CD14-positive monocyte (primary cell): ENCODE measurements at regions not wholly inside any gene's neighbourhood (a gene's known extent, or its start where the extent isn't known, plus 50 kb on each side); places are given as distances from the start of the nearest gene placed in this dataset.

Experiments used
- DNase-seq, 3 donors: peaks; one replicate each; pipeline ENCODE4 v3.0.0-alpha.2; 2011 to 2022
- H2AFZ ChIP-seq: 2 replicates; pipeline ENCODE4 v1.6.0; 2012; ENCODE audit warnings: mild to moderate bottlenecking, low read depth, low read length, inconsistent platforms; ENCODE audit not compliant: insufficient read depth, poor library complexity, severe bottlenecking
- H3K27ac ChIP-seq, 2 donors: 1 replicate in 1 of 2; 2 replicates in 1 of 2; pipeline ENCODE4 v1.5.1; 2012 to 2013; ENCODE audit warnings: low read length in 2 of 2, control low read depth in 1 of 2, inconsistent platforms in 1 of 2, low read depth in 1 of 2, mild to moderate bottlenecking in 1 of 2
- H3K27me3 ChIP-seq, 2 donors: one replicate each; pipeline versions ENCODE4 v1.6.0 to v1.6.1; 2011 to 2013; ENCODE audit warnings: low read length in 2 of 2; ENCODE audit not compliant: control insufficient read depth in 2 of 2, insufficient read depth in 2 of 2
- H3K36me3 ChIP-seq, 2 donors: replicated peaks in 1 of 2; 1 replicate in 1 of 2; 2 replicates in 1 of 2; pipeline versions ENCODE4 v1.5.1 to v1.6.1; 2012 to 2013; ENCODE audit warnings: low read length in 2 of 2, control low read depth in 1 of 2, inconsistent platforms in 1 of 2, mild to moderate bottlenecking in 1 of 2; ENCODE audit not compliant: insufficient read depth in 2 of 2, control insufficient read depth in 1 of 2
- H3K4me1 ChIP-seq, 2 donors: 1 replicate in 1 of 2; 2 replicates in 1 of 2; pipeline versions ENCODE4 v1.5.1 to v1.6.1; 2012 to 2013; ENCODE audit warnings: low read length in 2 of 2, control low read depth in 1 of 2, inconsistent platforms in 1 of 2, mild to moderate bottlenecking in 1 of 2, moderate library complexity in 1 of 2; ENCODE audit not compliant: insufficient read depth in 2 of 2, control insufficient read depth in 1 of 2
- H3K4me2 ChIP-seq: replicated peaks from 2 replicates; pipeline ENCODE3; 2012; ENCODE audit warnings: low read length, moderate library complexity, mild to moderate bottlenecking; ENCODE audit not compliant: poor library complexity, severe bottlenecking; ENCODE audit errors: extremely low read depth
- H3K4me3 ChIP-seq, 3 experiments: fragments of 200-600 bp in 1 of 3; sonication (generic) in 1 of 3; replicated peaks in 1 of 3; 1 replicate in 2 of 3; 2 replicates in 1 of 3; pipeline ENCODE4 v1.5.1; 2011 to 2013; ENCODE audit warnings: low read length in 3 of 3, mild to moderate bottlenecking in 3 of 3, control low read depth in 2 of 3, low read depth in 2 of 3, inconsistent platforms in 1 of 3, moderate library complexity in 1 of 3
- H3K79me2 ChIP-seq: 2 replicates; pipeline ENCODE4 v1.6.0; 2012; ENCODE audit warnings: mild to moderate bottlenecking, control low read depth, inconsistent platforms, low read length, moderate library complexity; ENCODE audit not compliant: insufficient read depth
- H3K9ac ChIP-seq: 2 replicates; pipeline ENCODE4 v1.6.0; 2017; ENCODE audit warnings: low read length, mild to moderate bottlenecking; ENCODE audit not compliant: insufficient read depth, poor library complexity, severe bottlenecking
- H3K9me3 ChIP-seq, 2 donors: replicated peaks in 1 of 2; 1 replicate in 1 of 2; 2 replicates in 1 of 2; pipeline versions ENCODE4 v1.5.1 to v1.6.1; 2012 to 2013; ENCODE audit warnings: low read length in 2 of 2, control low read depth in 1 of 2; ENCODE audit not compliant: control insufficient read depth in 1 of 2, insufficient read depth in 1 of 2
- H4K20me1 ChIP-seq: 2 replicates; pipeline ENCODE4 v1.6.0; 2012; ENCODE audit warnings: mild to moderate bottlenecking, low read length, control low read depth, moderate library complexity; ENCODE audit not compliant: insufficient read depth
- H3K27ac Mint-ChIP-seq, 7 donors: one replicate each; pipeline ENCODE4 v1.8.0; 2020; ENCODE audit warnings: mild to moderate bottlenecking in 7 of 7, mixed read lengths in 7 of 7, moderate library complexity in 6 of 7, inconsistent platforms in 2 of 7
- H3K27me3 Mint-ChIP-seq, 3 donors: one replicate each; pipeline ENCODE4 v1.8.0; 2021 to 2022; ENCODE audit warnings: low read depth in 3 of 3, mild to moderate bottlenecking in 3 of 3, mixed read lengths in 3 of 3, moderate library complexity in 3 of 3, inconsistent platforms in 1 of 3
- H3K36me3 Mint-ChIP-seq, 2 donors: one replicate each; pipeline ENCODE4 v1.8.0; 2020; ENCODE audit warnings: mixed read lengths in 2 of 2, inconsistent platforms in 1 of 2, mild to moderate bottlenecking in 1 of 2
- H3K4me1 Mint-ChIP-seq: one replicate; pipeline ENCODE4 v1.8.0; 2020; ENCODE audit warnings: mild to moderate bottlenecking, mixed read lengths
- H3K4me3 Mint-ChIP-seq, 2 donors: one replicate each; pipeline ENCODE4 v1.8.0; 2020; ENCODE audit warnings: mild to moderate bottlenecking in 2 of 2, mixed read lengths in 2 of 2, moderate library complexity in 1 of 2
- H3K9me3 Mint-ChIP-seq, 7 donors: one replicate each; pipeline ENCODE4 v1.8.0; 2020 to 2022; ENCODE audit warnings: mixed read lengths in 7 of 7, mild to moderate bottlenecking in 6 of 7, moderate library complexity in 6 of 7, inconsistent platforms in 2 of 7
- CTCF ChIP-seq: fragments of 200-600 bp; IDR thresholded peaks from one replicate; pipeline ENCODE4 v1.8.0; 2022; ENCODE audit warnings: antibody characterized with exemption, mild to moderate bottlenecking
- WGBS: methylation state at CpG from one replicate; pipeline ENCODE4 v1.1.5; 2013; ENCODE audit warnings: missing lambda C conversion rate; ENCODE audit not compliant: insufficient coverage; 5-methylcytosine and 5-hydroxymethylcytosine counted together
- intact Hi-C, 2 donors: fragments of 100-400 bp; cut with micrococcal nuclease; formaldehyde crosslinking; loops; one replicate each; pipeline versions ENCODE4 v1.15.0 to v1.15.1; 2023

- Histone ChIP-seq H3K4me3 (no peak overlapping the region), H3K27me3 (no peaks in the 10 kb centered on the region), H3K9ac (no peak overlapping the region), H2AFZ (no peak overlapping the region), H3K4me1 (no peaks in the 10 kb centered on the region), H3K36me3 (no peaks in the 10 kb centered on the region), H3K27ac (no peak overlapping the region), H3K9me3 (peaks cover 0 to 4% of the 10 kb centered on the region in 2 donors), H3K79me2 (no peaks in the 10 kb centered on the region), H4K20me1 (no peaks in the 10 kb centered on the region), H3K4me2 (no peak overlapping the region)
- intact Hi-C loops = no loop called here
- Mint-ChIP-seq H3K27me3 (peaks cover 0 to 5% (median 0%) of the 10 kb centered on the region in 3 donors), H3K4me1 (no peaks in the 10 kb centered on the region), H3K4me3 (no peak overlapping the region), H3K36me3 (no peaks in the 10 kb centered on the region), H3K27ac (no peak overlapping the region), H3K9me3 (peaks cover 0 to 7% (median 3%) of the 10 kb centered on the region in 7 donors)
- 97% methylated on average over 4 of the region's 14 CpGs for WGBS
- no peak for TF ChIP-seq CTCF
- no peak for DNase-seq
These were observed 936.7 kb downstream of the BRD1 start for GRCh38 chr22:48890693-48891554.

- no peaks in the 10 kb centered on the region for H3K36me3 ChIP-seq
- 84% methylated on average over 21 of the region's 22 CpGs for WGBS
- no peak overlapping the region for H3K4me3 Mint-ChIP-seq
- H3K4me1 Mint-ChIP-seq = no peaks in the 10 kb centered on the region
- H2AFZ ChIP-seq = no peak overlapping the region
- TF ChIP-seq CTCF = no peak
- H3K4me1 ChIP-seq = no peaks in the 10 kb centered on the region
- H3K27me3 Mint-ChIP-seq = peaks cover 0 to 5% (median 0%) of the 10 kb centered on the region in 3 donors
- no peak for DNase-seq
- H3K27ac Mint-ChIP-seq = no peak overlapping the region
- no peak overlapping the region for H3K4me3 ChIP-seq
- no peaks in the 10 kb centered on the region for H3K27me3 ChIP-seq
- H3K4me2 ChIP-seq = no peak overlapping the region
- no peaks in the 10 kb centered on the region for H3K79me2 ChIP-seq
- no peaks in the 10 kb centered on the region for H3K36me3 Mint-ChIP-seq
- peaks cover 0 to 7% (median 3%) of the 10 kb centered on the region in 7 donors for H3K9me3 Mint-ChIP-seq
- H3K9me3 ChIP-seq = peaks cover 0 to 4% of the 10 kb centered on the region in 2 donors
- H4K20me1 ChIP-seq = no peaks in the 10 kb centered on the region
- intact Hi-C loops = no loop called here
- H3K9ac ChIP-seq = no peak overlapping the region
- no peak overlapping the region for H3K27ac ChIP-seq
These were observed 937.6 kb downstream of the BRD1 start for GRCh38 chr22:48889887-48890692.
